Central memory CD8-positive, alpha-beta T cell (primary cell): ENCODE measurements at regions not wholly inside any gene's neighbourhood (a gene's known extent, or its start where the extent isn't known, plus 50 kb on each side); places are given as distances from the start of the nearest gene placed in this dataset.
A peak's percentile ranks its signal among the peaks of the same experiment; 100 is the strongest.
"Not testable (repeated sequence)": the region's sequence is repeated elsewhere in the genome, so short reads cannot be mapped to it uniquely, and the experiment has no call there.

Experiments used
- ATAC-seq: fragments of 150-1000 bp; cut with Tn5 transposase; replicated peaks from 2 replicates; pipeline ENCODE4 v1.10.0; 2022; ENCODE audit warnings: mild to moderate bottlenecking, moderate FRiP score, moderate number of reproducible peaks; ENCODE audit not compliant: poor library complexity, severe bottlenecking; ENCODE audit errors: extremely low read depth
- DNase-seq, 2 donors: peaks; one replicate each; pipeline ENCODE4 v3.0.0; 2021; ENCODE audit warnings: low spot score in 2 of 2
- H3K27ac Mint-ChIP-seq: one replicate; pipeline ENCODE4 v1.8.0; 2022; ENCODE audit warnings: low read depth, mild to moderate bottlenecking, moderate library complexity, mixed read lengths
- H3K27me3 Mint-ChIP-seq: one replicate; pipeline ENCODE4 v1.8.0; 2022; ENCODE audit warnings: mixed read lengths
- H3K36me3 Mint-ChIP-seq: one replicate; pipeline ENCODE4 v1.8.0; 2022; ENCODE audit warnings: mild to moderate bottlenecking, moderate library complexity, mixed read lengths; ENCODE audit not compliant: insufficient read depth
- H3K4me1 Mint-ChIP-seq: one replicate; pipeline ENCODE4 v1.8.0; 2022; ENCODE audit warnings: mixed read lengths
- H3K4me3 Mint-ChIP-seq: one replicate; pipeline ENCODE4 v1.8.0; 2022; ENCODE audit warnings: mild to moderate bottlenecking, moderate library complexity, mixed read lengths
- H3K9me3 Mint-ChIP-seq: one replicate; pipeline ENCODE4 v1.8.0; 2022; ENCODE audit warnings: mixed read lengths

GRCh38 chr12:19657732-19658130, 218.4 kb downstream of the AEBP2 start:
- peaks cover 6% of the 10 kb centered on the region for H3K4me1 Mint-ChIP-seq
- no peaks in the 10 kb centered on the region for H3K9me3 Mint-ChIP-seq
- no peak overlapping the region for H3K27ac Mint-ChIP-seq

GRCh38 chr12:19659086-19659485, 219.8 kb downstream of the AEBP2 start:
- Mint-ChIP-seq H3K4me1 (peaks cover 6% of the 10 kb centered on the region), H3K9me3 (no peaks in the 10 kb centered on the region), H3K27ac (no peak overlapping the region), H3K27me3 (no peaks in the 10 kb centered on the region), H3K36me3 (no peaks in the 10 kb centered on the region), H3K4me3 (no peak overlapping the region)
- ATAC-seq (no peak), DNase-seq (no peak)

More at GRCh38 chr12:19657732-19658130, 218.4 kb downstream of the AEBP2 start:
- Mint-ChIP-seq H3K36me3 (no peaks in the 10 kb centered on the region), H3K4me3 (no peak overlapping the region), H3K27me3 (no peaks in the 10 kb centered on the region)
- DNase-seq: no peak
- no peak for ATAC-seq

GRCh38 chr12:19659501-19659900, 220.2 kb downstream of the AEBP2 start:
- Mint-ChIP-seq H3K4me3 (no peak overlapping the region), H3K9me3 (no peaks in the 10 kb centered on the region), H3K4me1 (peaks cover 6% of the 10 kb centered on the region), H3K27me3 (no peaks in the 10 kb centered on the region), H3K36me3 (no peaks in the 10 kb centered on the region), H3K27ac (no peak overlapping the region)
- ATAC-seq (no peak), DNase-seq (no peak)

- DNase-seq: no peak
- H3K9me3 Mint-ChIP-seq: no peaks in the 10 kb centered on the region
- no peak overlapping the region for H3K4me3 Mint-ChIP-seq
- peaks cover 6% of the 10 kb centered on the region for H3K4me1 Mint-ChIP-seq
- H3K27me3 Mint-ChIP-seq: no peaks in the 10 kb centered on the region
- H3K27ac Mint-ChIP-seq: no peak overlapping the region
- ATAC-seq: no peak
- no peaks in the 10 kb centered on the region for H3K36me3 Mint-ChIP-seq
Measured at GRCh38 chr12:19665121-19665900, 226.0 kb downstream of the AEBP2 start.

- Mint-ChIP-seq H3K4me3 (no peak overlapping the region), H3K36me3 (no peaks in the 10 kb centered on the region), H3K4me1 (peaks cover under 1% of the 10 kb centered on the region), H3K27me3 (no peaks in the 10 kb centered on the region), H3K27ac (no peak overlapping the region), H3K9me3 (no peaks in the 10 kb centered on the region)
- DNase-seq (no peak), ATAC-seq (no peak)
Measured at GRCh38 chr12:19666070-19666469, 226.8 kb downstream of the AEBP2 start.

GRCh38 chr12:19669793-19670192, 230.5 kb downstream of the AEBP2 start:
- Mint-ChIP-seq H3K9me3 (no peaks in the 10 kb centered on the region), H3K27ac (no peak overlapping the region), H3K4me1 (no peaks in the 10 kb centered on the region), H3K36me3 (no peaks in the 10 kb centered on the region), H3K27me3 (no peaks in the 10 kb centered on the region), H3K4me3 (no peak overlapping the region)
- no peak for ATAC-seq
- DNase-seq: no peak

GRCh38 chr12:19671695-19672094, 232.4 kb downstream of the AEBP2 start:
- no peaks in the 10 kb centered on the region for H3K27me3 Mint-ChIP-seq
- no peak overlapping the region for H3K4me3 Mint-ChIP-seq
- H3K4me1 Mint-ChIP-seq: no peaks in the 10 kb centered on the region
- ATAC-seq (no peak), DNase-seq (no peak)
- H3K9me3 Mint-ChIP-seq: peaks cover 3% of the 10 kb centered on the region
- H3K27ac Mint-ChIP-seq: no peak overlapping the region
- H3K36me3 Mint-ChIP-seq: no peaks in the 10 kb centered on the region

- DNase-seq (no peak), ATAC-seq (no peak)
- H3K27ac Mint-ChIP-seq: no peak overlapping the region
- H3K36me3 Mint-ChIP-seq: peaks cover 7% of the 10 kb centered on the region
- peaks cover 8% of the 10 kb centered on the region for H3K9me3 Mint-ChIP-seq
- no peak overlapping the region for H3K4me3 Mint-ChIP-seq
- H3K4me1 Mint-ChIP-seq: peaks cover 21% of the 10 kb centered on the region
- no peaks in the 10 kb centered on the region for H3K27me3 Mint-ChIP-seq
Measured at GRCh38 chr12:19674437-19674836, 235.1 kb downstream of the AEBP2 start.

GRCh38 chr12:19675361-19675760, 236.1 kb downstream of the AEBP2 start:
- Mint-ChIP-seq H3K9me3 (peaks cover 16% of the 10 kb centered on the region), H3K27me3 (no peaks in the 10 kb centered on the region), H3K36me3 (peaks cover 8% of the 10 kb centered on the region), H3K4me1 (peaks cover 30% of the 10 kb centered on the region), H3K27ac (no peak overlapping the region), H3K4me3 (no peak overlapping the region)
- DNase-seq (no peak), ATAC-seq (no peak)

GRCh38 chr12:19678501-19678900, 239.2 kb downstream of the AEBP2 start:
- H3K4me1 Mint-ChIP-seq: peaks cover 38% of the 10 kb centered on the region
- peak overlapping the region; percentile 73 for H3K4me3 Mint-ChIP-seq
- DNase-seq, H3K36me3 Mint-ChIP-seq, H3K27me3 Mint-ChIP-seq: not testable (repeated sequence)
- peak; percentile 88 for ATAC-seq
- H3K27ac Mint-ChIP-seq: peak overlapping the region; percentile 91
- H3K9me3 Mint-ChIP-seq: peaks cover 16% of the 10 kb centered on the region

- no peaks in the 10 kb centered on the region for H3K27me3 Mint-ChIP-seq
- H3K36me3 Mint-ChIP-seq: peaks cover 8% of the 10 kb centered on the region
- H3K27ac Mint-ChIP-seq: no peak overlapping the region
- H3K4me3 Mint-ChIP-seq: no peak overlapping the region
- peaks cover 16% of the 10 kb centered on the region for H3K9me3 Mint-ChIP-seq
- no peak for ATAC-seq
- DNase-seq: no peak
- peaks cover 38% of the 10 kb centered on the region for H3K4me1 Mint-ChIP-seq
Measured at GRCh38 chr12:19681007-19681406, 241.7 kb downstream of the AEBP2 start.

- peaks cover 27% of the 10 kb centered on the region for H3K4me1 Mint-ChIP-seq
- peaks cover 4% of the 10 kb centered on the region for H3K36me3 Mint-ChIP-seq
- H3K27ac Mint-ChIP-seq: no peak overlapping the region
- no peaks in the 10 kb centered on the region for H3K27me3 Mint-ChIP-seq
- ATAC-seq (no peak), DNase-seq (no peak)
- H3K4me3 Mint-ChIP-seq: no peak overlapping the region
- peaks cover 10% of the 10 kb centered on the region for H3K9me3 Mint-ChIP-seq
Measured at GRCh38 chr12:19683178-19683927, 244.1 kb downstream of the AEBP2 start.

- ATAC-seq: no peak
- Mint-ChIP-seq H3K27ac (no peak overlapping the region), H3K4me3 (no peak overlapping the region), H3K9me3 (no peaks in the 10 kb centered on the region), H3K4me1 (no peaks in the 10 kb centered on the region), H3K27me3 (no peaks in the 10 kb centered on the region), H3K36me3 (no peaks in the 10 kb centered on the region)
- no peak for DNase-seq
Measured at GRCh38 chr12:19687371-19687770, 248.1 kb downstream of the AEBP2 start.
